Stimulated activated CD8-positive, alpha-beta memory T cell treated with anti-CD3 and anti-CD28 coated beads, Interleukin-12 subunit alpha, Interleukin-12 subunit beta, amount 100 ng/mL, for 1 hour (primary cell): ENCODE measurements at regions not wholly inside any gene's neighbourhood (a gene's known extent, or its start where the extent isn't known, plus 50 kb on each side); places are given as distances from the start of the nearest gene placed in this dataset.
"Not testable (repeated sequence)": the region's sequence is repeated elsewhere in the genome, so short reads cannot be mapped to it uniquely, and the experiment has no call there.

ENCODE experiments used
- DNase-seq: peaks from one replicate; pipeline ENCODE4 v3.0.0-alpha.2; 2020; ENCODE audit warnings: low read depth

GRCh38 chr14:97802430-97803373 lies 1005.5 kb downstream of the VRK1 start:
- no peak for DNase-seq

GRCh38 chr14:97804056-97804455 lies 1006.9 kb downstream of the VRK1 start:
- no peak for DNase-seq

- DNase-seq, result no peak
Measured at GRCh38 chr14:97806891-97807290, 1009.7 kb downstream of the VRK1 start.

- not testable (repeated sequence) for DNase-seq
Measured at GRCh38 chr14:97808541-97808940, 1011.4 kb downstream of the VRK1 start.

- no peak for DNase-seq
Measured at GRCh38 chr14:97813556-97813955, 1016.4 kb downstream of the VRK1 start.

GRCh38 chr14:97820781-97821180 lies 1023.6 kb downstream of the VRK1 start:
- DNase-seq, result no peak

- DNase-seq, result no peak
Measured at GRCh38 chr14:97824218-97824617, 1027.0 kb downstream of the VRK1 start.

GRCh38 chr14:97827746-97828145 lies 1030.6 kb downstream of the VRK1 start:
- no peak for DNase-seq

GRCh38 chr14:97832776-97833175 lies 1035.6 kb downstream of the VRK1 start:
- no peak for DNase-seq

- no peak for DNase-seq
Measured at GRCh38 chr14:97838986-97839385, 1041.8 kb downstream of the VRK1 start.

- no peak for DNase-seq
Measured at GRCh38 chr14:97840159-97840558, 1043.0 kb downstream of the VRK1 start.

- no peak for DNase-seq
Measured at GRCh38 chr14:97841762-97842161, 1044.6 kb downstream of the VRK1 start.

GRCh38 chr14:97843066-97843465 lies 1045.9 kb downstream of the VRK1 start:
- DNase-seq, result no peak

GRCh38 chr14:97844042-97844441 lies 1046.9 kb downstream of the VRK1 start:
- DNase-seq, result no peak

- no peak for DNase-seq
Measured at GRCh38 chr14:97846156-97846555, 1049.0 kb downstream of the VRK1 start.

GRCh38 chr14:97848317-97848980 lies 1051.3 kb downstream of the VRK1 start:
- no peak for DNase-seq

GRCh38 chr14:97850466-97850865 lies 1053.3 kb downstream of the VRK1 start:
- no peak for DNase-seq

- DNase-seq, result no peak
Measured at GRCh38 chr14:97850886-97851285, 1053.7 kb downstream of the VRK1 start.

GRCh38 chr14:97851428-97851995 lies 1054.3 kb downstream of the VRK1 start:
- DNase-seq, result no peak

- no peak for DNase-seq
Measured at GRCh38 chr14:97854918-97855317, 1057.7 kb downstream of the VRK1 start.

GRCh38 chr14:97866195-97866594 lies 1069.0 kb downstream of the VRK1 start:
- no peak for DNase-seq

GRCh38 chr14:97866664-97867063 lies 1069.5 kb downstream of the VRK1 start:
- no peak for DNase-seq

GRCh38 chr14:97873291-97873690 lies 1076.1 kb downstream of the VRK1 start:
- DNase-seq, result no peak
